HEK293 (cell line): ENCODE measurements at regions not wholly inside any gene's neighbourhood (a gene's known extent, or its start where the extent isn't known, plus 50 kb on each side); places are given as distances from the start of the nearest gene placed in this dataset.

ENCODE experiments used
- BCL11A ChIP-seq: fragments of 450-650 bp; formaldehyde crosslinking; IDR thresholded peaks from 2 replicates; pipeline ENCODE4 v1.5.1; 2016; ENCODE audit warnings: low read depth, missing biosample characterization, missing genetic modification characterization
- HOXC10 ChIP-seq: sonication (generic); formaldehyde crosslinking; IDR thresholded peaks from 2 replicates; pipeline ENCODE4 v1.8.1; 2023; ENCODE audit warnings: mild to moderate bottlenecking, missing genetic modification reagents
- PRDM1 ChIP-seq: fragments of 450-650 bp; formaldehyde crosslinking; IDR thresholded peaks from 2 replicates; pipeline ENCODE4; 2016; ENCODE audit warnings: missing biosample characterization, missing genetic modification characterization
- SETDB1 ChIP-seq: IDR thresholded peaks from one replicate; pipeline ENCODE4 v1.6.1; 2017; ENCODE audit warnings: mild to moderate bottlenecking, low read length, moderate library complexity, mixed read lengths; ENCODE audit not compliant: insufficient read length
- SP2 ChIP-seq: fragments of 450-650 bp; formaldehyde crosslinking; IDR thresholded peaks from 2 replicates; pipeline ENCODE4 v1.5.1; 2016; ENCODE audit warnings: missing biosample characterization, missing genetic modification characterization
- ZNF549 ChIP-seq: fragments of 450-650 bp; IDR thresholded peaks from 2 replicates; pipeline ENCODE4 v1.5.1; 2018; ENCODE audit warnings: missing biosample characterization, missing genetic modification characterization, mild to moderate bottlenecking, inconsistent platforms, moderate library complexity
- ZNF777 ChIP-seq: fragments of 450-650 bp; formaldehyde crosslinking; IDR thresholded peaks from 2 replicates; pipeline ENCODE4 v1.5.1; 2017; ENCODE audit warnings: missing biosample characterization, missing genetic modification characterization, borderline replicate concordance
- ZSCAN30 ChIP-seq: fragments of 450-650 bp; IDR thresholded peaks from 2 replicates; pipeline ENCODE4 v1.5.1; 2018; ENCODE audit warnings: missing biosample characterization, mild to moderate bottlenecking, missing genetic modification characterization, moderate library complexity
- TF ChIP-seq, protein P1 (sequence below): fragments of 450-650 bp; formaldehyde crosslinking; IDR thresholded peaks from 2 replicates; pipeline ENCODE4 v1.5.1; 2016; ENCODE audit warnings: missing biosample characterization, missing genetic modification characterization
- TF ChIP-seq, protein P2 (sequence below): fragments of 450-650 bp; formaldehyde crosslinking; IDR thresholded peaks from 2 replicates; pipeline ENCODE4 v1.5.1; 2017; ENCODE audit warnings: missing biosample characterization, mild to moderate bottlenecking, missing genetic modification characterization, moderate library complexity
- TF ChIP-seq, protein P3 (sequence below): fragments of 450-650 bp; formaldehyde crosslinking; IDR thresholded peaks from 2 replicates; pipeline ENCODE4 v1.5.1; 2016; ENCODE audit warnings: missing biosample characterization, missing genetic modification characterization
- TF ChIP-seq, protein P4 (sequence below): fragments of 450-650 bp; formaldehyde crosslinking; IDR thresholded peaks from 2 replicates; pipeline ENCODE4 v1.5.1; 2016; ENCODE audit warnings: missing biosample characterization, missing genetic modification characterization
- TF ChIP-seq, protein P5 (sequence below): fragments of 450-650 bp; formaldehyde crosslinking; IDR thresholded peaks from 2 replicates; pipeline ENCODE4 v1.5.1; 2016; ENCODE audit warnings: missing biosample characterization, missing genetic modification characterization

DNA sequence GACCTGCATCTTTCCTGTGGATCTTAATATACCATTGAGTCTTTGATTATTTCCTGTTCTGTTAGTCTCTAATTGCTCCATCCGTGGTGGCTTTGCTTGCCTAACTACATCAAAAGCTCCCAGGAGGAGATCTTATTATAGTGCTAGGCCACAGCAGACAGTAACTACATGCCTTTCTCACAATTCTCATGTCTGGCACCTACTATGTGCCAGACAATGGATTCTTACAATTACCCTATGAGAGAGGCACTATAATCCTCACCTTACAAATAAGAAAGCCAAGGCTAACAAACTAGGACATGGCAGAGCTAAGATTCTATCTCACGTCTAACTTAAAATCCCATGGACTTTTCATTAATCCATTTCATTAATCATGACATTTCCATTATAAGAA lies 70.3 kb upstream of the TARS1 start:
- TF ChIP-seq ZNF549 (tag by site-specific recombination) (no peak), SP2 (no peak), PRDM1 (tag by site-specific recombination) (no peak), ZNF777 (tag by site-specific recombination) (no peak), BCL11A (tag by site-specific recombination) (no peak), SETDB1 (no peak), ZSCAN30 (tag by site-specific recombination) (no peak), HOXC10 (CRISPR knock-in tag) (no peak)
- TF ChIP-seq, protein P1, sequence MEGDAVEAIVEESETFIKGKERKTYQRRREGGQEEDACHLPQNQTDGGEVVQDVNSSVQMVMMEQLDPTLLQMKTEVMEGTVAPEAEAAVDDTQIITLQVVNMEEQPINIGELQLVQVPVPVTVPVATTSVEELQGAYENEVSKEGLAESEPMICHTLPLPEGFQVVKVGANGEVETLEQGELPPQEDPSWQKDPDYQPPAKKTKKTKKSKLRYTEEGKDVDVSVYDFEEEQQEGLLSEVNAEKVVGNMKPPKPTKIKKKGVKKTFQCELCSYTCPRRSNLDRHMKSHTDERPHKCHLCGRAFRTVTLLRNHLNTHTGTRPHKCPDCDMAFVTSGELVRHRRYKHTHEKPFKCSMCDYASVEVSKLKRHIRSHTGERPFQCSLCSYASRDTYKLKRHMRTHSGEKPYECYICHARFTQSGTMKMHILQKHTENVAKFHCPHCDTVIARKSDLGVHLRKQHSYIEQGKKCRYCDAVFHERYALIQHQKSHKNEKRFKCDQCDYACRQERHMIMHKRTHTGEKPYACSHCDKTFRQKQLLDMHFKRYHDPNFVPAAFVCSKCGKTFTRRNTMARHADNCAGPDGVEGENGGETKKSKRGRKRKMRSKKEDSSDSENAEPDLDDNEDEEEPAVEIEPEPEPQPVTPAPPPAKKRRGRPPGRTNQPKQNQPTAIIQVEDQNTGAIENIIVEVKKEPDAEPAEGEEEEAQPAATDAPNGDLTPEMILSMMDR (tag by site-specific recombination): no peak
- TF ChIP-seq, protein P2, sequence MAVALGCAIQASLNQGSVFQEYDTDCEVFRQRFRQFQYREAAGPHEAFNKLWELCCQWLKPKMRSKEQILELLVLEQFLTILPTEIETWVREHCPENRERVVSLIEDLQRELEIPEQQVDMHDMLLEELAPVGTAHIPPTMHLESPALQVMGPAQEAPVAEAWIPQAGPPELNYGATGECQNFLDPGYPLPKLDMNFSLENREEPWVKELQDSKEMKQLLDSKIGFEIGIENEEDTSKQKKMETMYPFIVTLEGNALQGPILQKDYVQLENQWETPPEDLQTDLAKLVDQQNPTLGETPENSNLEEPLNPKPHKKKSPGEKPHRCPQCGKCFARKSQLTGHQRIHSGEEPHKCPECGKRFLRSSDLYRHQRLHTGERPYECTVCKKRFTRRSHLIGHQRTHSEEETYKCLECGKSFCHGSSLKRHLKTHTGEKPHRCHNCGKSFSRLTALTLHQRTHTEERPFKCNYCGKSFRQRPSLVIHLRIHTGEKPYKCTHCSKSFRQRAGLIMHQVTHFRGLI (tag by site-specific recombination): no peak
- TF ChIP-seq, protein P3, sequence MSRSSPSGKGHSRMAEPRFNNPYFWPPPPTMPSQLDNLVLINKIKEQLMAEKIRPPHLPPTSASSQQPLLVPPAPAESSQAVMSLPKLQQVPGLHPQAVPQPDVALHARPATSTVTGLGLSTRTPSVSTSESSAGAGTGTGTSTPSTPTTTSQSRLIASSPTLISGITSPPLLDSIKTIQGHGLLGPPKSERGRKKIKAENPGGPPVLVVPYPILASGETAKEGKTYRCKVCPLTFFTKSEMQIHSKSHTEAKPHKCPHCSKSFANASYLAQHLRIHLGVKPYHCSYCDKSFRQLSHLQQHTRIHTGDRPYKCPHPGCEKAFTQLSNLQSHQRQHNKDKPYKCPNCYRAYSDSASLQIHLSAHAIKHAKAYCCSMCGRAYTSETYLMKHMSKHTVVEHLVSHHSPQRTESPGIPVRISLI (tag by site-specific recombination): no peak
- TF ChIP-seq, protein P4, sequence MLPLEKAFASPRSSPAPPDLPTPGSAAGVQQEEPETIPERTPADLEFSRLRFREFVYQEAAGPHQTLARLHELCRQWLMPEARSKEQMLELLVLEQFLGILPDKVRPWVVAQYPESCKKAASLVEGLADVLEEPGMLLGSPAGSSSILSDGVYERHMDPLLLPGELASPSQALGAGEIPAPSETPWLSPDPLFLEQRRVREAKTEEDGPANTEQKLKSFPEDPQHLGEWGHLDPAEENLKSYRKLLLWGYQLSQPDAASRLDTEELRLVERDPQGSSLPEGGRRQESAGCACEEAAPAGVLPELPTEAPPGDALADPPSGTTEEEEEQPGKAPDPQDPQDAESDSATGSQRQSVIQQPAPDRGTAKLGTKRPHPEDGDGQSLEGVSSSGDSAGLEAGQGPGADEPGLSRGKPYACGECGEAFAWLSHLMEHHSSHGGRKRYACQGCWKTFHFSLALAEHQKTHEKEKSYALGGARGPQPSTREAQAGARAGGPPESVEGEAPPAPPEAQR (tag by site-specific recombination): no peak
- TF ChIP-seq, protein P5, sequence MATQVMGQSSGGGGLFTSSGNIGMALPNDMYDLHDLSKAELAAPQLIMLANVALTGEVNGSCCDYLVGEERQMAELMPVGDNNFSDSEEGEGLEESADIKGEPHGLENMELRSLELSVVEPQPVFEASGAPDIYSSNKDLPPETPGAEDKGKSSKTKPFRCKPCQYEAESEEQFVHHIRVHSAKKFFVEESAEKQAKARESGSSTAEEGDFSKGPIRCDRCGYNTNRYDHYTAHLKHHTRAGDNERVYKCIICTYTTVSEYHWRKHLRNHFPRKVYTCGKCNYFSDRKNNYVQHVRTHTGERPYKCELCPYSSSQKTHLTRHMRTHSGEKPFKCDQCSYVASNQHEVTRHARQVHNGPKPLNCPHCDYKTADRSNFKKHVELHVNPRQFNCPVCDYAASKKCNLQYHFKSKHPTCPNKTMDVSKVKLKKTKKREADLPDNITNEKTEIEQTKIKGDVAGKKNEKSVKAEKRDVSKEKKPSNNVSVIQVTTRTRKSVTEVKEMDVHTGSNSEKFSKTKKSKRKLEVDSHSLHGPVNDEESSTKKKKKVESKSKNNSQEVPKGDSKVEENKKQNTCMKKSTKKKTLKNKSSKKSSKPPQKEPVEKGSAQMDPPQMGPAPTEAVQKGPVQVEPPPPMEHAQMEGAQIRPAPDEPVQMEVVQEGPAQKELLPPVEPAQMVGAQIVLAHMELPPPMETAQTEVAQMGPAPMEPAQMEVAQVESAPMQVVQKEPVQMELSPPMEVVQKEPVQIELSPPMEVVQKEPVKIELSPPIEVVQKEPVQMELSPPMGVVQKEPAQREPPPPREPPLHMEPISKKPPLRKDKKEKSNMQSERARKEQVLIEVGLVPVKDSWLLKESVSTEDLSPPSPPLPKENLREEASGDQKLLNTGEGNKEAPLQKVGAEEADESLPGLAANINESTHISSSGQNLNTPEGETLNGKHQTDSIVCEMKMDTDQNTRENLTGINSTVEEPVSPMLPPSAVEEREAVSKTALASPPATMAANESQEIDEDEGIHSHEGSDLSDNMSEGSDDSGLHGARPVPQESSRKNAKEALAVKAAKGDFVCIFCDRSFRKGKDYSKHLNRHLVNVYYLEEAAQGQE (tag by site-specific recombination): no peak
